ENCODE measurements at regions not wholly inside any gene's neighbourhood (a gene's known extent, or its start where the extent isn't known, plus 50 kb on each side); places are given as distances from the start of the nearest gene placed in this dataset.

DNA sequence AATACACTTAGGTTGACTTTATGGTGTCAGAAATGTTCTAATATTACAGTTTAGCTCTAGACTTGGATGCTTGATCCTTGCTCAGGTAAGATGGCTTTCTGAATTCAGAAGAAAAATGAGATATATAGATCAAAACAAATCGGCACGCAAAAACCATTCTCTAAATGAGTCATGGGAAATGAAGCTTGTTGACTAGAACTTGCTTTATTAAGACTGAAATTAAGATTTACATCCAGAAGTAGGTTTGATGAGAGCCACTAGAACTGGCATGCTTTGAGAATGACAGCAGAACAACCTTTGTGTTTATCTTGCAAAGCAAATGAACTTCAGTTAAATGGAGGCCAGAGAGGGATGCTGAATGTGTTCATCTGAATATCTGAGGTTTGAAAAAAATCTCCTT is 304.9 kb upstream of the KLF3 start (continued):
- no peak for TF ChIP-seq POLR2AphosphoS5 (IDR thresholded peaks at IDR 0.05; ENCODE audit: low read depth, low read length)

DNA sequence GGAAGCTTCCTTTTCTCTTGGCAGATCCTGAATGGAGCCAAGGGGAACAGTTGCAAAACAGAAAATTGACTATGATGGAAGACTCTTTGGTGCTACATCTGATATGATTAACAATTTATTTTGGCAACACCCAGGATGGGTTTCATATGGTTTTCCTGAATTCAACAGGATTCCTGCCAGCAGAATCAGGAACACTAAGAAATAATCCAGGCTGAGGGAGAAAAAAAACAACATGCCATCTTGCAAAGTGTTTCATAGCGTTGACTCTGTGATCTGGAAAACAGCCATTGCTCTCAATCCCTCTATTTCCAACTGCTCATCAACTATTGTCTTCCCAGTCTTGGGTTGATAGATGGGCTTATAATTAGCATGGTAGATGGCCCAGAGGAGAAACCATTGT is 303.8 kb upstream of the KLF3 start:
- no peaks in the 10 kb centered on the region for H3K4me1 ChIP-seq (ENCODE audit: control insufficient read depth in 1 of 2, insufficient read depth in 2 of 2, low read length in 2 of 2)
- DNase-seq (ENCODE audit: low read depth, low spot score) (no peak), ATAC-seq (no peak)
- H4K20me1 ChIP-seq (ENCODE audit: insufficient read depth): no peaks in the 10 kb centered on the region
- H3K4me3 ChIP-seq (replicated peaks in 1 of 2; ENCODE audit: low read depth in 1 of 2, low read length in 2 of 2): no peak overlapping the region
- BruUV-seq (replicated peaks): no TSS peak
- no peak overlapping the region for H3K9ac ChIP-seq (ENCODE audit: low read length)
- H3K9me2 ChIP-seq (ENCODE audit: insufficient read depth): no peaks in the 10 kb centered on the region
- CTCF ChIA-PET: no interaction called here
- H2AFZ ChIP-seq (ENCODE audit: low read depth, low read length, poor library complexity, severe bottlenecking): no peak overlapping the region
- no peaks in the 10 kb centered on the region for H3K27me3 ChIP-seq (ENCODE audit: insufficient read depth, low read length)
- intact Hi-C loops (cut with micrococcal nuclease): no loop called here
- no peaks in the 10 kb centered on the region for H3K79me2 ChIP-seq (ENCODE audit: insufficient read depth, low read length)
- TF ChIP-seq POLR2AphosphoS5 (IDR thresholded peaks at IDR 0.05; ENCODE audit: low read depth, low read length) (no peak), SRF (IDR thresholded peaks at IDR 0.05; ENCODE audit: low read depth) (no peak), EZH2 (IDR thresholded peaks at IDR 0.05) (no peak), FOSL1 (IDR thresholded peaks at IDR 0.05; ENCODE audit: low read depth) (no peak), SIN3A (IDR thresholded peaks at IDR 0.05; ENCODE audit: low read depth) (no peak), POLR2A (IDR thresholded peaks at IDR 0.05; ENCODE audit: borderline replicate concordance, extremely low read depth, insufficient read depth, insufficient read length) (no peak), CBX3 (IDR thresholded peaks at IDR 0.05; ENCODE audit: low read depth) (no peak), ZNF274 (IDR thresholded peaks at IDR 0.05; ENCODE audit: low read depth, low read length) (no peak), ELF1 (IDR thresholded peaks at IDR 0.05; ENCODE audit: borderline replicate concordance, low read depth) (no peak)
- TF ChIP-seq, protein P1, sequence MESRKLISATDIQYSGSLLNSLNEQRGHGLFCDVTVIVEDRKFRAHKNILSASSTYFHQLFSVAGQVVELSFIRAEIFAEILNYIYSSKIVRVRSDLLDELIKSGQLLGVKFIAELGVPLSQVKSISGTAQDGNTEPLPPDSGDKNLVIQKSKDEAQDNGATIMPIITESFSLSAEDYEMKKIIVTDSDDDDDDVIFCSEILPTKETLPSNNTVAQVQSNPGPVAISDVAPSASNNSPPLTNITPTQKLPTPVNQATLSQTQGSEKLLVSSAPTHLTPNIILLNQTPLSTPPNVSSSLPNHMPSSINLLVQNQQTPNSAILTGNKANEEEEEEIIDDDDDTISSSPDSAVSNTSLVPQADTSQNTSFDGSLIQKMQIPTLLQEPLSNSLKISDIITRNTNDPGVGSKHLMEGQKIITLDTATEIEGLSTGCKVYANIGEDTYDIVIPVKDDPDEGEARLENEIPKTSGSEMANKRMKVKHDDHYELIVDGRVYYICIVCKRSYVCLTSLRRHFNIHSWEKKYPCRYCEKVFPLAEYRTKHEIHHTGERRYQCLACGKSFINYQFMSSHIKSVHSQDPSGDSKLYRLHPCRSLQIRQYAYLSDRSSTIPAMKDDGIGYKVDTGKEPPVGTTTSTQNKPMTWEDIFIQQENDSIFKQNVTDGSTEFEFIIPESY (IDR thresholded peaks at IDR 0.05; ENCODE audit: extremely low read depth, insufficient replicate concordance, low read length): no peak
- H3K27ac ChIP-seq (ENCODE audit: low read depth, low read length): no peak overlapping the region
- POLR2A ChIA-PET: no interaction called here
- H3K9me3 ChIP-seq (ENCODE audit: control insufficient read depth in 1 of 2, insufficient read depth in 1 of 2, low read depth in 1 of 2, low read length in 2 of 2): no peaks in the 10 kb centered on the region
- no peak overlapping the region for H3K4me2 ChIP-seq (ENCODE audit: low read length)
- H3K36me3 ChIP-seq (ENCODE audit: control insufficient read depth in 1 of 2, insufficient read depth in 2 of 2, low read length in 2 of 2): no peaks in the 10 kb centered on the region
- RAD21 ChIA-PET (ENCODE audit: low non-redundant PET in 1 of 2, low total read pairs in 2 of 2, uncharacterized antibody in 2 of 2, unreplicated experiment in 2 of 2): no interaction called here
